Fibroblast of lung (primary cell): ENCODE measurements at regions not wholly inside any gene's neighbourhood (a gene's known extent, or its start where the extent isn't known, plus 50 kb on each side); places are given as distances from the start of the nearest gene placed in this dataset.
A peak's percentile ranks its signal among the peaks of the same experiment; 100 is the strongest.

Experiments used
- DNase-seq, 2 donors: peaks; one replicate each; pipeline versions ENCODE4 v3.0.0 to v3.0.0-alpha.2; 2010; ENCODE audit warnings: low read depth in 2 of 2
- H2AFZ ChIP-seq: 2 replicates; pipeline ENCODE4 v1.5.1; 2012; ENCODE audit warnings: low read length, control low read depth, inconsistent platforms
- H3K27ac ChIP-seq: 2 replicates; pipeline ENCODE4 v1.5.1; 2011; ENCODE audit warnings: low read length, control low read depth; ENCODE audit not compliant: insufficient read depth
- H3K27me3 ChIP-seq: 2 replicates; pipeline ENCODE4 v1.5.1; 2011; ENCODE audit warnings: mild to moderate bottlenecking, low read length; ENCODE audit not compliant: control insufficient read depth, insufficient read depth
- H3K36me3 ChIP-seq: 2 replicates; pipeline ENCODE4 v1.5.1; 2011; ENCODE audit warnings: low read length; ENCODE audit not compliant: control insufficient read depth, insufficient read depth
- H3K4me1 ChIP-seq: 2 replicates; pipeline ENCODE4 v1.5.1; 2011; ENCODE audit warnings: low read length; ENCODE audit not compliant: control insufficient read depth, insufficient read depth; ENCODE audit errors: extremely low read depth
- H3K4me2 ChIP-seq: 2 replicates; pipeline ENCODE4 v1.5.1; 2011; ENCODE audit warnings: low read length, control low read depth; ENCODE audit not compliant: insufficient read depth; ENCODE audit errors: extremely low read depth
- H3K4me3 ChIP-seq, 4 experiments: fragments of 200-600 bp in 1 of 4; sonication (generic) in 1 of 4; replicated peaks in 1 of 4; 2 replicates each; pipeline ENCODE4 v1.5.1; 2011 to 2016; ENCODE audit warnings: low read length in 4 of 4, low read depth in 3 of 4, mild to moderate bottlenecking in 3 of 4, control low read depth in 2 of 4, inconsistent platforms in 1 of 4, mixed read lengths in 1 of 4; ENCODE audit not compliant: insufficient read depth in 1 of 4; ENCODE audit errors: control extremely low read depth in 1 of 4
- H3K79me2 ChIP-seq: 2 replicates; pipeline ENCODE4 v1.5.1; 2012; ENCODE audit warnings: mild to moderate bottlenecking, low read length, inconsistent platforms; ENCODE audit not compliant: control insufficient read depth, insufficient read depth
- H3K9ac ChIP-seq: 2 replicates; pipeline ENCODE4 v1.5.1; 2011; ENCODE audit warnings: mild to moderate bottlenecking, low read length, control low read depth; ENCODE audit not compliant: insufficient read depth
- H3K9me3 ChIP-seq: 2 replicates; pipeline ENCODE4 v1.5.1; 2012; ENCODE audit warnings: low read depth, low read length; ENCODE audit not compliant: control insufficient read depth, insufficient read depth
- H4K20me1 ChIP-seq: 2 replicates; pipeline ENCODE4 v1.5.1; 2011; ENCODE audit warnings: low read length; ENCODE audit not compliant: control insufficient read depth, insufficient read depth; ENCODE audit errors: extremely low read depth
- CTCF ChIP-seq, 2 donors: IDR thresholded peaks in 1 of 2; conservative IDR thresholded peaks in 1 of 2; 1 replicate in 1 of 2; 2 replicates in 1 of 2; pipeline ENCODE4 v1.5.1; 2011 to 2012; ENCODE audit warnings: low read length in 2 of 2, control low read depth in 1 of 2, inconsistent platforms in 1 of 2, low read depth in 1 of 2, mild to moderate bottlenecking in 1 of 2
- EZH2 ChIP-seq: IDR thresholded peaks from 2 replicates; pipeline ENCODE4 v1.5.1; 2012; ENCODE audit warnings: low read length, control low read depth, mild to moderate bottlenecking; ENCODE audit errors: missing control alignments

DNA sequence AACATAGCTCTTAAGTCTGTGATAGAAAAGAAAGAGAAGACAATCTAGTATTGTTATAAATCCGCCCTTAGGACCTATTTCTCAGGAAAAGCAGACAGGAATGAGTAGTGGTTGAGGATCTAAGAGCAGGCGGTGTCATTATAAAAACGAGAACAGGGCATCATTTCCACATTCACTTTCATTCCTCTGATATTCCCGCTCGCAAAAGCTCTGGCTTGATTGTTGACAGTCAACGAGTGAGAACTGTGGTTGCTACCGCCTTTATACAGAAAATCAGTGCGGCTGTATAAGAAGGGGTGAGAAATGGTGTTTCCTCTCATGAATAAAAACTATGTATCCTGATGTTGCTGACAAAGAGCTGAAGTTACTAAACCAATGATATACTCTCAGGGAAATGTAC, 1409.6 kb upstream of the WWC1 start:
- no peak for DNase-seq
- H3K4me1 ChIP-seq: no peaks in the 10 kb centered on the region
- H3K79me2 ChIP-seq: no peaks in the 10 kb centered on the region
- H3K27me3 ChIP-seq: no peaks in the 10 kb centered on the region
- TF ChIP-seq EZH2: no peak
- no peak for TF ChIP-seq CTCF (conservative IDR thresholded peaks at IDR 0.05 in 1 of 2, IDR thresholded peaks at IDR 0.05 in 1 of 2; ENCODE audit: low read depth in 1 of 2, low read length in 2 of 2)
- no peaks in the 10 kb centered on the region for H3K9me3 ChIP-seq
- no peaks in the 10 kb centered on the region for H4K20me1 ChIP-seq
- H3K9ac ChIP-seq: no peak overlapping the region
- no peak overlapping the region for H2AFZ ChIP-seq
- no peak overlapping the region for H3K27ac ChIP-seq
- H3K4me2 ChIP-seq: no peak overlapping the region
- no peaks in the 10 kb centered on the region for H3K36me3 ChIP-seq
- H3K4me3 ChIP-seq: no peak overlapping the region

GRCh38 chr5:166883016-166883415, 1408.4 kb upstream of the WWC1 start:
- Histone ChIP-seq H3K4me3 (no peak overlapping the region), H3K79me2 (no peaks in the 10 kb centered on the region), H3K9me3 (no peaks in the 10 kb centered on the region), H3K4me2 (no peak overlapping the region), H3K27ac (no peak overlapping the region), H3K27me3 (no peaks in the 10 kb centered on the region), H2AFZ (no peak overlapping the region), H3K9ac (no peak overlapping the region), H3K36me3 (no peaks in the 10 kb centered on the region), H4K20me1 (no peaks in the 10 kb centered on the region), H3K4me1 (no peaks in the 10 kb centered on the region)
- peak; percentile 1 to 38 for DNase-seq
- TF ChIP-seq CTCF (conservative IDR thresholded peaks at IDR 0.05 in 1 of 2, IDR thresholded peaks at IDR 0.05 in 1 of 2; ENCODE audit: low read depth in 1 of 2, low read length in 2 of 2) (no peak), EZH2 (no peak)

GRCh38 chr5:166898166-166898565, 1393.3 kb upstream of the WWC1 start:
- no peaks in the 10 kb centered on the region for H3K4me1 ChIP-seq
- TF ChIP-seq EZH2 (no peak), CTCF (conservative IDR thresholded peaks at IDR 0.05 in 1 of 2, IDR thresholded peaks at IDR 0.05 in 1 of 2; ENCODE audit: low read depth in 1 of 2, low read length in 2 of 2) (no peak)
- H3K4me2 ChIP-seq: no peak overlapping the region
- no peaks in the 10 kb centered on the region for H3K79me2 ChIP-seq
- no peak for DNase-seq
- H3K36me3 ChIP-seq: no peaks in the 10 kb centered on the region
- H3K4me3 ChIP-seq: no peak overlapping the region
- no peak overlapping the region for H3K27ac ChIP-seq
- H3K9me3 ChIP-seq: no peaks in the 10 kb centered on the region
- H2AFZ ChIP-seq: no peak overlapping the region
- no peaks in the 10 kb centered on the region for H4K20me1 ChIP-seq
- H3K27me3 ChIP-seq: no peaks in the 10 kb centered on the region
- H3K9ac ChIP-seq: no peak overlapping the region
